HG02840 (cell line): ENCODE measurements at regions not wholly inside any gene's neighbourhood (a gene's known extent, or its start where the extent isn't known, plus 50 kb on each side); places are given as distances from the start of the nearest gene placed in this dataset.

ENCODE experiments used
- ATAC-seq: cut with Tn5 transposase; IDR thresholded peaks from one replicate; pipeline ENCODE4 v1.9.1; 2021; ENCODE audit warnings: mild to moderate bottlenecking, moderate library complexity, moderate number of reproducible peaks; ENCODE audit not compliant: unreplicated experiment, low FRiP score

DNA sequence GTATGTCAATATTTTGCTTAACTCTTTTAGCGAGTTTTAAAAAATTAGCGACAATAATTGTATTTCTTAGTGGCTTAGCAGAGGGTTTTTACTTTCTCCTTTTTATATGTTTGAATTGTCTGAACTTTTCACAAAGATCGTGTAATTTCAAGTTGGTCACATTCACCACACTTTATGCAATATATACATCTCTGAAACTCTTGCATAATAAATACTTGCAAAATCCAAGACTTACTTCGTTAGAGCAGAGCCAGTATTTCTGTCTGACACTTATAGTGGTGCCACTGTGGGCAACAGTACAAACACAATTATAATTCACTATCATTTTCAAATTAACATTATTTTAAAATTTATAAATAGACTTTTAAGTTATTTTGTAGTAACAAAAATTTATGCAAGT lies 62.0 kb downstream of the SUCNR1 start:
- no peak for ATAC-seq

- ATAC-seq, result no peak
Measured at GRCh38 chr3:151940481-151940880, 67.0 kb downstream of the SUCNR1 start.

DNA sequence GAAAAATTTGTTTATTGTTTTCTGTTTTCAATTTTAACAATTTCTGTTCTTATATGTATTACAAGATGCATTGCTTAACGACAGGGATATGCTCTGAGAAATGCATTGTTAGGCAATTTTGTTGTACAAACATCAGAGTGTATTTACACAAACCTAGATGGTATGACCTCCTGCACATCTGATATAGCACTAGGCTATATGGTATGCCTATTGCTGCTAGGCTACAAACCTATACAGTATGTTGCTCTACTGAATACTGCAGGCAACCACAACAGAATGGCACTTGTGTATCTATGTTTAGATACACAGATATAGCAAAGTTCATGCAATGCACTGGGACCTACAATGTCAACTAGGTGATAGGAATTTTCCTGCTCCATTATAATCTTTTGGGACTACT lies 70.1 kb downstream of the SUCNR1 start:
- no peak for ATAC-seq

- no peak for ATAC-seq
Measured at GRCh38 chr3:151944356-151944755, 70.9 kb downstream of the SUCNR1 start.

- no peak for ATAC-seq
Measured at GRCh38 chr3:151946606-151947005, 73.2 kb downstream of the SUCNR1 start.

DNA sequence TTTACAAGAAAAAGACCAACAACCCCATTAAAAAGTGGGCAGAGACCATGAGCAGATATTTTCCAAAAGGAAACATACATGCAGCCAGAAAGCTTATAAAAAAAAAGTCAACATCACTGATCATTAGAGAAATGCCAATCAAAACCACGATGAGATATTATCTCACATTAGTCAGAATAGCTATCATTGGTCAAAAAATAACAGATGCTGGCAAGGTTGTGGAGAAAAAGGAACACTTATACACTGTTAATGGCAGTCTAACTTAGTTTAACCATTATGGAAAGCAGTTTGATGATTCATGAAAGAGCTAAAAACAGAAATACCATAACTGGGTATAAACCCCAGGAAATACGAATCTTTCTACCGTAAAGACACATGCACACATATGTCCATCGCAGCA lies 76.3 kb downstream of the SUCNR1 start:
- ATAC-seq, result no peak

- ATAC-seq, result no peak
Measured at GRCh38 chr3:151955356-151955755, 81.9 kb downstream of the SUCNR1 start.

DNA sequence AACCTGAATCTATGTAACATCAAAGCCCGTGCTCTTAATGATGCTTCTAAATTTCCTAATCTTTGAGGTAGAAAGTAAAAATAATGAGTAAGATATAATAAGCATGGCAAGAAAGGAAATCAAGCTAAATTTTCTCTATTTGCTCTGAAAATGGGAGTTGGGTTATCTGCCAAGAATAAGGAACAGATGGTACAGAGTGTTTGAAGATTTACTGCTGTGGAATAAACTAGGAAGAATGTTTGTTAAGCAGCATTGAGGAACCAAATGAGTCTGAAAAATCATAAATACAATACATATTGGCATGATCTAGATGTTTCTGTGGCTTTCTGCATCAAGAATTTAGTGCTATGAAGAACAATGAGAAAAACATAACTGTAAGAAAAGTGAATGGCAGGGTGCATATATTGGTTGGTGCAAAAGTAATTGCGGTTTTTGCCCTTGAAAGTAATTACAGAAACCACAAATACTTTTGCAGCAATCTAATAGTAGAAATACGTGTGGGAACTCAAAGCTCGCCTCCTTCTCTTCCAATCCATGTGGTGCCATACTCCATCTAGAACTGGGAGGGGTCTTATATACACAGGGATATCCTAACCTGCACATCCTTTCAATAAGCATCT lies 87.6 kb downstream of the SUCNR1 start:
- no peak for ATAC-seq

- ATAC-seq, result no peak
Measured at GRCh38 chr3:151962352-151962751, 88.9 kb downstream of the SUCNR1 start.

DNA sequence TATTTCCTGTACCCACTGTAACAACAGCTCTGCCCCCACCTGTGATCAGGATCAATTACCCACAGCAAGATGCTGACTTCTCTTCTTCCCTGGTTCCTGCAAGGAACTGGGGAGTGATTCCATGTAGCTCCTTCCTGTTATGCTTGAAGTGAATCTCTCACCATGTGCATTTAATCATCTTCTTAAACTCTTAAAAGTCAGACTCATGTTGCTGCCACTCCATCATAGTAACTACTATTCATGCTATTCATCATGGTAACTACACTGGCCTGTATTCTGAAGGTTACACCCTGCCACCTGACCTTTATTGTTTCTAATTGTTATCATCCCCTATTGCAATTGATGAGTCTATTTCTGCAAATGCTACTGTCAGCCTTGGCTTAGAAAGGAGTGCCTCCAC lies 89.5 kb downstream of the SUCNR1 start:
- ATAC-seq, result no peak

DNA sequence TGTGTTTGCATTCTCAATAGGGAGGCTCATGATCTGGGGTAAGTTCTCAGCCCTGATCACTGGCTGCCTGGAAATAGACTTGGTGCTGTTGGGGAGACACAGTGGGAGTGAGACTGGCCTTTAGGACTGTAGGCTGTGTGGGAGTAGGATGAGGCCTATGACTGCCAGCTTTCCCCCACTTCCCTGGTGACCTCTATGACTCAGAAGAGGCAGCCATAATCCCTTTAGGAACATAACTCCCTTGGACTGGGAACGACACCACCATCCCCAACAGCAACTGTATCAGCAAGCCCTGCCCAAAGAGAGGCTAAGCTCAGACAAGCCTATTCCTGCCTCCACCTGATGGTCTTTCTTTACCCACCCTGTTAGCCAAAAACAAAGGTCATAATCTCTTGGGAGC lies 91.3 kb downstream of the SUCNR1 start:
- ATAC-seq, result no peak

DNA sequence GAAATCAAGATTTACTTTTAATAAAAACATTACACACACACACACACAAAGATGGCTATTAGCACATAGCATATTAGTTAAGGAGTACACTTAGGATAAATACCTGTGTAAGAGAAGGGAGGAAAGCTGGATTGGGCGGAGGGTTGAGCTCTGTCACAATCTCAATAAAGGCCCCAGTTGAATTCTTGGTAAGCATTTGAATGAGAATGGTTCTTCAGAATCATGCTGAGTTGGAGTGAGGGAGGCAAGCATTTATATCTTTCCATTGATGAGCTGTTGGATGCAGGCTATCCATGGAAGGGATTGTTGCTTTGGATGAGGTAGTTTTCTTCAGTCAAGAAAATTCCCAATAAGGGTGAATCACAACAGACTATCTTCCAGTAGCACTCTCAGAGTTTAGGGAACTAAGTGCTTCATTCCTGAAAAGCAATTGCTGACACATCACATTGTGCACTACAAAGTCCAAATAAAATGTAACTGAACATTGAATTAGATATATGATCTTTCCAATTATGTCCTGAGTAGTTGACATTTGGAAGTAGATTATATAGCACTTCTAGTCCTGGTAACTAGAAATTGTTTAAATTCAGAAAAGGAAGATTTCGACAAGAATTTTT lies 95.7 kb downstream of the SUCNR1 start:
- no peak for ATAC-seq

DNA sequence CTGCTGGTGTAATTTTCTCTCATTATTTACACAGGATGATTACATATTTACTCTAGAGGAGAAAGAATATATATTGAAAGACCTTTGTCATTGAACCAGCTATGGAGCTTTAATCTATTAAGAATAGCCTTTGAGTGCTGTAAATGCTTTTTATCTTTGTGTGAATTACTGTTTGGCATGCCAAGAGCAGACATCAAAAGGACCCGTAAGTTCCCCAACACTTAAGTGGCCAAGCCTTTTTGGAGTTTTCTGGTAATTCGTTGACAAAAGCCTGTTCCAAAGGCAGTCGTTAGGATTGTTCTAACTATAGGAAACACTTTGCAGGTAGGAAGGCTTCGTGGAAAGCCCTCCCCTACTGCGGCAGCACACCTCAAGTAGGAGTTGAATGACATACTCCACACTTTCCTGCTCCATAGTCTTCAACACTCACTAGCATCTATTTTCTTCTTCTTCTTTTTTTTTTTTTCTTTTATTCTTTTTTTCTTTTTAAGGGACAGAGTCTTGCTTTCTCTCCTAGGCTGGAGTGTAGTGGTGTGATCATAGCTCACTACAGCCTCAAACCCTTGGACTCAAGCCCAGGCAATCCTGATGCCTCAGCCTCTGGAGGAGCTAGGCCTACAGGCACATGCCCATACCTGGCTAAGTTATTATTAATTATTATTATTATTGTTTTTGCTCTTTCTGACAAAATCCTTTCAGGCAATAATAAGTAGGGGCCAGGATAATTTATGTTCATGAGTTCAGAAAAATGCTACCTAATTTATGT lies 98.6 kb downstream of the SUCNR1 start:
- ATAC-seq, result no peak

GRCh38 chr3:151974067-151974466 lies 100.6 kb downstream of the SUCNR1 start:
- ATAC-seq, result no peak

DNA sequence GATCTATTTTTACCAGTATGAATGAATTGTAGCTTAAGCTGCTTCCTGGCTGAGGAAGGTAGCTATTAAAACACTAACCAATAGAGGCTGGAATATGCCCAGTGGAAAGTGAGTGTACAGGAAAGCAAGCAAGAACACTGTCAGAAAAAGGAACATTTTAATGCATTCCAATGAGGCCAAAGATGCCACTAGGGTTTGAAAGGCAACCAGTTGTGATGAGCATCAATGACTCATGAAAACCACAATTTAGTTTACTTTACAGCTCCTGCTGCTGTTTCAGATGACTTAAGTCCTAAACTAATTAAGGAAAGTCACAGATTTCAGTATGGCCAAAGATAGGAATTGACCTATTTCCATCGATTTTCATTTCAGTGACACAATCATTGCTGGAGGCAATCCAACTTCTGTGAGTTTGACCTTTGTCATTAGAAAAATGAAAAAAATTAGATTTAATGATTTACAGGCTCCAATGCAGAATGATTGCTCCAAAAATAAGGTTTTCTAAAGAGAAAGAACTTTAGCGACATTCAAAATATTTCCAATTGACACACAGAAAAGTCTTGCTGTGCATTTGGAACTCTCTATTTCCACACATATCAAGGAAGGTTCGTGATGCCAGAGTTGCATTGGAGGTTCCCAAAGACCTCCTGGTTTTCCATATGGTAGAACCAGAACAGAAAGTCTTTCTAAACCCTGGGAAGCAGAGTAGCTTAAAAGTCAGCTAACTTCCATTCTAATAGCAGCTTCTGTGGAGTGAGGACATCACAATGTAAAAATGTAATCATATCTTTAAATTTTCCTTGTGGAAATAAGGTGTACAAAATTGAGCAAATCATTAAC lies 103.0 kb downstream of the SUCNR1 start:
- ATAC-seq, result no peak

DNA sequence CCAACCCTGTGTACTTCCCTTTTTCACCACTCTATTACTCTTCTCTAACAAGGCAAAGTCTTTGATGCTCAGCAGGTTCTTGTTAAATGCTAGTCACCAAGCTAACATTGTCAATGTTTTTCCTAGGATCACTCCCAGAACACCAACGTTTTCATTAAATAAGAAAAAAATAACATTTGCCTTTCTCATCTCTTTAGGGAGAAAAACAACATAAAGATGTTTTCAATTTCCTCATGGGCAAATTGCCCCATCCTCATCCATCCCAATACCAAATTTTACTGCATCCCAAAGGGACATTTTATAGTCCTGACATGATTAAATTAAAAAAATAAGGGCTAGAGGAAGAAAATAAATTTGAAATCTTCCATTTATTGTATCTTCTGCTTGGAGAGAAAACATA lies 106.5 kb downstream of the SUCNR1 start:
- ATAC-seq, result no peak

DNA sequence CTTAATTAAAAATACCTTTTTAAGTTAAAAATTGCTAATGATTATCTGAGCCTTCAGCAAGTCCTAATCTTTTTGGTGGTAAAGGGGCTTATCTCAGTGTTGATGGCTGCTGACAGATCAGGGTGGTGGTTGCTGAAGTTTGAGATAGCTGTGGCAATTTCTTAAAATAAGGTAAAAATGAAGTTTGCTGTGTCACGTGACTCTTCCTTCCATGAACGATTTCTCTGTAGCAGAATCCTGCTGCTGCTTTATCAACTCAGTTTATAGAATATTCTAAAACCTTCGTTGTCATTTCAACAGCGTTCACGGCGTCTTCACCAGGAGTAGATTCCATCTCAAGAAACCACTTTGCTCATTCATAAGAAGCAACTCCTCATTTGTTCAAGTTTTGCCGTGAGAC lies 110.1 kb downstream of the SUCNR1 start:
- ATAC-seq, result no peak

GRCh38 chr3:151985787-151986430 lies 112.5 kb downstream of the SUCNR1 start:
- no peak for ATAC-seq

DNA sequence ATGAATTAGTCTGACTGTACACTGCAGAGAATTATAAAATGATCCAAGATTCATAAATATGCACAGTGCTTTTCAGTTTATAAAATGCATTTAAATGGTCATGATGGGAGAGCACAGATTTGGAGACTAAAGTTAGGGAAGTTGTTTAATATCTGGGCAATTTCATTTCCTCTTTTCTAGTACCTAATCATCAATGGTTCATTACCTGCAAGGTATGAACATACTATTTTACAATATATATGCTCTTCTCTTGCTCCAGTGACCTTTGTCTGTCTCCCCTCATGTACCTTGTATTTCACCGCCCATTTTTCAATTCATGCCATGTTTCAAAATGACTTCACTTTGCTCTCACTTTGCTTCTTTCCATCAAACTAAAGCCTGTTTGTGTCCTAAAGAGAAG lies 114.5 kb downstream of the SUCNR1 start:
- no peak for ATAC-seq

DNA sequence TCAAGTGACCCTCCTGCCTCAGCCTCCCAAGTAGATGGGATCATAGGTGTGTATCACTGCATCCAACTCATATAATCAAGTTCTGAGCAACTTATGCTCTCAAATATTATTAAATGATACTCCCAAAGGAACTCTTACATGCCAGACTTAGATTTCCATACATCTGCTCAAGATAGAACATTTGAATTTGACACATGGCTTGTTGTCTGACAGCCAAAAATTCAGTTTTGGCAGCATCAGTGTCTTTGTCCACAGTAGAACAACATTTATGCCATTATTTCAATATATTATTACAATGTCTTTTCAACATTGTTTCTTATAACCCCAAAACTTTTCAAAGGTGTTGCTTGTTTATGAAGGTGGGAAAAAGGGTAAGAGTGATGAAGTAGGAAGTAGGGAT lies 116.2 kb downstream of the SUCNR1 start:
- no peak for ATAC-seq
